HG03139 (cell line): ENCODE measurements at regions not wholly inside any gene's neighbourhood (a gene's known extent, or its start where the extent isn't known, plus 50 kb on each side); places are given as distances from the start of the nearest gene placed in this dataset.

Experiments used
- ATAC-seq: cut with Tn5 transposase; IDR thresholded peaks from one replicate; pipeline ENCODE4 v1.9.1; 2021; ENCODE audit not compliant: unreplicated experiment

DNA sequence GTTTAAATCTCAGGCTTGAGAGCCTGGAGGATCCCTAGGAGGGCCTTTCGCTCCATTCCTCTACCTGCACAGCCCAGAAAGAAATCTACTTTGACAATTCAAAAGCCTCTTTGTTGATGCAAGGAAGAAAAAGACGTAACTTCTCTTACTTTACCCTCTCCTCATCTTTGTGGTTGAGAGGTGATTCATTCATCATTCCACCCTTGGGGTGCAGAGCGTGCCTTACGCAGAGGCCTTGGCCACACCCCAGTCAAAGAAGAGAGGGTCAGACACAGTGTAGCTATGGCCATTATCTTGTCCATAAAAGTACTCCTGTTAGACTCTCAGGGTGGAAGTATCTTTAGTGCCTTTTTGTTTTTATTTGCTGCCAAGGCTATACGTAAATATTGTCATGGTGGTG lies 184.0 kb downstream of the IRS2 start:
- no peak for ATAC-seq

DNA sequence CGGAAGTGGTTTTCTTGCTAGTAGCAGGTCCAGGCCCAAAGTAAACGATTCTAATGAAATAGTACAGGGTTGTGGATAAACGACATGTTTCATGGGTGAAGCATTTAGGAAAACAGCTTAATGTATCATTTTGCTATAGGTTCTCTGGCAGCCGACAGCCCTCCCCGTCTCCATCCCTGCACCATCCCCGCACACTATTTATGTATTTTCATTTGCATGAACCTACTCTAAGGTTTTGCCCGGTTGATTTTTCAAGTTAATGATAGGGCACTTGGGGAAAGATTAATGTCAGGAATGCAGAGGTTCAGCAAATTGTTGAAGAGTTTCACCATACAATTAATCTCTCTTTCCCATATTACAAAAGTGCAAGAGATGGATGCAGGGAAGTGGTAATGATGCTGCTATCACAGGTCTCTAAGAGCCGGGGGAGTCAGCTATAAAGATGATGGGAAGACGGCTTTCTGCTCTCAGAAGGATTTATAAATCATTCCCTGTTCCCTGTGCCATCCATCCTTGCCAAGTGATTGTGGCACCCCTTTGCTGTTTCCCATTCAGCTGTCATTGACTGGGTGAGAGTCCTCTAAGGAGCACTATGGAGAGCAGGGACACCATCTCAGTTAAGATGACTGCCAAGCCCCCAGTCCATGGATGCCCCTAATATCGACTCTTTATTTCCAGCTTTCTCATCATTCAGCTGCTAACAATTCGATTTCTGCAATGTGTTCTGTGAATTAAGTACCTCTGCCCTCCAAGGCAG lies 186.3 kb downstream of the IRS2 start:
- ATAC-seq = no peak

GRCh38 chr13:109595471-109595870 lies 190.9 kb downstream of the IRS2 start:
- ATAC-seq = no peak

- ATAC-seq = no peak
Observed at GRCh38 chr13:109593230-109593629, 193.2 kb downstream of the IRS2 start.

DNA sequence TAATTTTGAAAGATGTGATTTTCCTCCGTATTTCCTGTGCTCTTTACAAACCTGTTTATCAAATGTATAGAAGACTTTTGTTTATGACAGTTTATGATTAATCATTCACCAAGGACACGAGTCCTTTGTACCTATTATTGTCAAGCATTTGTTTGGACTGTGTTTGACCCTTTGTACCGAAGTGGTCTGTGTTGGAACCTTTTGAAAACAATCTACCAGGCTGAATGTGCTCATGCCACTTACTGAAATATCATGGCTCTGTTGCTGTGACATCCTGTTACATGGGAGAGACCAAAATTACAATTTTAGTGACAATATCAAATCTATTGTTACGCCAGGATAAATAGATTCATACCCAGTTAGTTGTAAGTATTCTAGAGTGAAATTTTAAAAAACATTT lies 193.6 kb downstream of the IRS2 start:
- ATAC-seq = no peak

GRCh38 chr13:109587689-109588088 lies 198.7 kb downstream of the IRS2 start:
- no peak for ATAC-seq

DNA sequence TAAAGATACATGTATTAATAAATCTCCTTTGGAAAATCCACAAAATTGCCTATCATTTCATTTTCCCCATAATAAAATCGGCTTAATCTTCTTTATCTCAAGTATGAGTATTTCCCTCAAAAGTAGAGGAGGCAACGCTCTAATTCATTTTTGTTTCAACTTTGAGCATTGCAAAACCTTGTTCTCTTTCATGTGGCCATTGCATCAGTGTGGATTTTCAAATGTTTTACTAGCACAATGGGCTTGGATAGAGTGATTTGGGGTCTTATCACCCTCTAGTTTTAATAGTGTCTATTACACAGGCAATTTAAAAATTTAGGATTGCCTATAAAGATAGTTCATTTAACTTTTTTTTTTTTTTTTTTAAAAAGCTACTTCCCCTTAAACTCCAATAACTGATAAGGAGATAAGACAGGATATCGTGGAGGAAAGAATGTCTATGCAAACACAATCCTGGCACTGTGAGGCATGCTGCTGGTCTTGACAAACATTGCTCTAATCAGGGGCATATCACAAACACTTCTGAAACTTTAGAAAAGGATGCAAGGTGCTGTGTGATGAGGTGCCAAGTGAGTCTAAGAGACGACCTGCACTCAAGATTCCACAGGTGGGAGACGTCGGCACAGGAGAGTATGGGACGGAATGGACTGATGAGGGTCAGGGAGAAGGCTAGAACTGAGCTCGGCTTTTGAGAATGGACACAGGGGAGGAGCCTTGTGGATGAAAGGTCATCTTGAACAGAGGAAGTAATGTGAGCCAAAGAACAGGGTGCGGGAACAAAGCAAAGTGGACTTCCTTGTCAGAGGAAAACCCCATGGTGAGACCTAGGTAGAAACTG lies 199.7 kb downstream of the IRS2 start:
- ATAC-seq = no peak

DNA sequence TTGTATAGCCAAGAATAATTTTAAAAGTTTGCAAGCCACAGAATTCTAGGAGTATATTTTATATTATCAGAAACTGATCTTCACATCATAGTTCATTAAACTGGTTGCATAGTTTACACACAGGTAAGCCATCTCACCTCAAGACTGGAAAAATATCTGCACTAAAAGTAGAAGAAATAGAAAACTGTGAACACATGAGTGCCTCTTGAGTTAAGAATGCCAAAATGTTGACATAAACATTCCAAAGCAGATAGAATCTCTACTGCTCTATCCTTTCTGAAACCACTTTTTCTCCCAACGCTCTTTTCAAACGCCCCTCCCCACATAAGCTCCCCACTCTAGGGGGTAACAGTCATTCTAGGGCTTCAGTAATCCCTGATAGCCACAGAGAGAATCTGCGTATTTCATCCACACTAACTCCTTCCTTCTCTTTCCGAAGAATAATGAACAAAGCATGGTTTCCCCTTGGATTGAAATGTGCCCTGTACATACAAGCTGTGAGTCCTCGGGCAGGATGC lies 201.5 kb downstream of the IRS2 start:
- ATAC-seq = no peak

- no peak for ATAC-seq
Observed at GRCh38 chr13:109577191-109577700, 209.1 kb downstream of the IRS2 start.

DNA sequence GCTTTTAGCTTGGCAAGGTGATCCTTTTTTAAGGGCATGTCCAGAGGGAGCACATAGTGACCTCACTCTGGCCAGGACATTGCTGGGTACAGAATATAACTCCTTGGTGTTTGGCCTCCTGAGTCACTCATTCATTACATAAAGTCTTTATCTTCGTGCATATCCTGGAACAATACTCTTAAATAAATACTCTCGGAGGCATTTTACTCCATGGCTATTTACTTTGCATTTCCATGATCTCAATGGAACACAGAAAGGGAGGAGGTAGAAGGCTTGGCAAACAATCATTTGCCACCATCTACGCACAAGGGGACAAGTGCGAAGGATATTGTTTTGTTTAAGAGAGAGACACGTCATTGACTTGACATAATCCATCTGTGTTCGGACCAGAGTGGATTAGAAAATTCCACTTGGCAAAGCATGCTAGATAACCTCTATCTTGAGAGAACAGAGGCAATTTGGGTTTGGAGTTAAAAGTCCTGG lies 210.0 kb downstream of the IRS2 start:
- no peak for ATAC-seq

- ATAC-seq = no peak
Observed at GRCh38 chr13:109575821-109576220, 210.6 kb downstream of the IRS2 start.

DNA sequence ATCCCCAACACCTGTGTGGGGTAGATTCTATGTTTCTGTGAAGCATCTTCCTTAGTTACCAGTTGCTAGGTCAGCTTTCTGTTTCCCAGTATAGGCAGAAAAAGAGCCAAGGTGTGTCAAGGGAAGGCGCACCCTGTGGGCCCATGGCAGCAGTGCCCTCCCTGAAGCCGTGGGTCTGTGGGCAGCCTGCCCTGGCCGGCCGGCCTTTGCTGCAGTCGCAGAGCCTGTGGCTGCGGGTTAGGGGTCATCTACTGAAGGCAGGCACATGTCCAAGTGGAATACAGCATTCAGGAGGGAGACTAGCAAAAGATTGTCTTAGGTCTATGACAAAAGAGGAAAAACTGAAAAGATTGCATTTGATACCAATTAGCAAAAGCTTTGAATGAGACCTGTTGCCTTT lies 214.0 kb downstream of the IRS2 start:
- no peak for ATAC-seq

DNA sequence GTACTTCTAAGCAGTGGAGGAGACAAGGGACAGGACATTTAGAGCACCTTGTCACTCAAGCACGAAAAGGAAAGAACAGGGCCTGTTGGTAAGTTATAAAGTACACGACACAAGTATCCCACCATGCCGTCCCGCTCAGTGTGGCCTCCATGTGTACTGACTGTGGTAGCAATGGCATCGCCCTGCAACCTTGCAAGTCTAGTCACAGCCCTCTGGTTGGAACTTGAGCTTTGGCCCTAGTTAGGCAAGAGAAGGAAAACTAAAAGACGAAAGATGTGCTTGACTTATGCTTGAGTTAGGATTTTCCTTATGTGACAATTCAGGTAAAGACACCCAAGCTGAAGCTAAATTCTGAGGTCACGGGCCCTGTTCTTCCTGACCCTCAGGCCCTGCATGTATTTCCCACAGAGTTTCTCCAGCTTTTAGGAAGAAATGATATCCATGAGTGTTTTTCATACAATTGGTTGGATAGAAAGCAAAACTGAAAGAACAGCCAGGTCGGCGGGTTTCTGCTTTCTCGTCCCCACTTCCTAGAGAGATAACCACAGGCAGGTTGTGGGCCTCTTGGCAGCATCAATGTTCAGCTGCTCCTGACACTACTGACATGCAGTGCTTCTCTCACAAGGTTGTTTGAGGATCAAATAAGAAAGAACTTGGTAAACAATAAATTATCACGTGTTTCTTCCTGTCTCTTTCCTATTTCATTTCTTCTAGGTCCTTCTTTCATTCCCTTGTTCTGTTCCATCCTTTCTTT lies 216.2 kb downstream of the IRS2 start:
- ATAC-seq = peak; percentile 97

- no peak for ATAC-seq
Observed at GRCh38 chr13:109568339-109568818, 218.0 kb downstream of the IRS2 start.

GRCh38 chr13:109567315-109567714 lies 219.1 kb downstream of the IRS2 start:
- no peak for ATAC-seq

DNA sequence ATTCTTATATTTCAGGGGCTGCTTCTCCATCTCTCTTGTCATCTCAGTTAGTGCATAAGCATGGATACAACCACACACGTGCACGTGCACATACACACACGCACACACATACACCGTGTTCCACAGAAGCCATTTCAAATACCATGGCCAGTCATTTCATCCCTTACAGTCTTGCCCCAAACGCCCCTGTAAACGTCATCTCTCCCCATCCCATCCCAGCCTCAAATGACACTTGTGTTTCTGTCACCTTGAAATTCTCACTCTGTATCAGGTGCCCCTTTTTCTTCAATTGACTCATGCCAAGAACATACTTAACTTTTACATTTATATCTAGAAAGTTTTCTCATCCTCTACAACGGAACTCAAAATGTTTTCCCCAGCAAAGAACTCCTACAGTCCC lies 220.5 kb downstream of the IRS2 start:
- ATAC-seq = no peak

- no peak for ATAC-seq
Observed at GRCh38 chr13:109548374-109548773, 238.0 kb downstream of the IRS2 start.

DNA sequence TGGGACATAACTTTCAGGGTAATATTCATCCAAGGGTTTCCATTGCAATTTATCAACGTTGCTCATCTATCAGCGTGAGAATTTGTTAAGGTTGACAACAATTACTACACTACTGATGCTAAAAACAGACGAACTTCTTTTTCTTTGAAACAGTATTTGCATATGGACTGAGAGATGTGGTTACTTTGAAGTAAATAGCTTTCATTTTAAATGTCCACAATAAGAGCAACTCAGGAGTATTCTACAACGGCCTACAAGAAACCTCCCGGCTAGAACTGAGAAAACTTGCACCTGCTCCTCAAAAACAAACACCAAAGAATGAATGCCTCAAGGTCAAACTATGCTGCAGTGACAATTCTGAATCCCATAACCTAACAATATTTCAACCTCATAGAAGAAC lies 238.4 kb downstream of the IRS2 start:
- no peak for ATAC-seq

DNA sequence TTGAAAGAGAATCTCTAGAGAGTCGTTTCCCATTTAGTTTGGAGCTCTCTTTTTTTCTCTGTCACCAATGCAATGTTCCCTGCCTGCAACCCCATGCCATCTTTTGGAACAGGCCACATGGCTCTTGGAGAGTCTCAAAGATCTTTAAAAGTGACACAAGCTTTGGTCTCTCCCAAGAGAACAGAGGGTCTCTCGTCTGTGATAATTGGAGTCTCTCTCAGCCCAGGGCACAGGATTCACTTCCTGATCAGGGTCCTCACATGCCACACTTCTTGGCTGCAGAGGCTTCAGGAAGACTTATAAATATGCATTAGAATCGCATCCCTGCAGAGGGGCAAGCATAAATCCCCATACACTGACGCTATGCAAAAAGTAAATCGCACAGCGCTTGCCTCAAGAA lies 240.5 kb downstream of the IRS2 start:
- ATAC-seq = no peak

DNA sequence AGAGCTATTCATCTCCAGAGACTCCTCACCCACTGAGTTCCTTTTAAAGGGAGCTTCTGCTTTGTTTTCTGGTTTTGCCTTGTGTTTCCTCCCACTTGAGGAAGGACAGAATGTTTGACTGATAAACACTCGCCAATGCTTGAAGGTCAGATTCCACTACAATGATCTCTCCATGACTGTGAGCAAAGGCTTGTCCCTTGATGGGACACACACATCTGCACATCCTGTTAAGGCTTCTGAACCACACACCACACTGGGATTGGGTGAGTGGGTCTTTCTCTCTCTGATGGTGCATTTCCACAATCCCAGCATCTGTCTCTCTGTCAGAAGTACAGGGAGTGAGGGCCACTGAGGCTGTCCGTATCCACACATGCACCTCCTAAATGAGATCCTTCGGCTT lies 245.3 kb downstream of the IRS2 start:
- no peak for ATAC-seq

GRCh38 chr13:109537584-109537983 lies 248.8 kb downstream of the IRS2 start:
- no peak for ATAC-seq
